Endothelial cell of umbilical vein (primary cell): ENCODE measurements at regions not wholly inside any gene's neighbourhood (a gene's known extent, or its start where the extent isn't known, plus 50 kb on each side); places are given as distances from the start of the nearest gene placed in this dataset.
"Not testable (repeated sequence)": the region's sequence is repeated elsewhere in the genome, so short reads cannot be mapped to it uniquely, and the experiment has no call there.

Experiments
- BruUV-seq: library from RNA; stranded (reverse); fragments of 400-500 nt; replicated peaks from 2 replicates; lab custom pipeline; 2021; lab: Mats Ljungman, UMichigan
- CTCF ChIA-PET: fragments of 300-600, 350-600 bp; sonication (Branson Sonifier 250); formaldehyde crosslinking; loops from one replicate; lab custom pipeline; 2021; ENCODE audit warnings: antibody characterized with exemption, inconsistent platforms; lab: Charles Lee
- POLR2A ChIA-PET: fragments of 300-600, 350-600 bp; sonication (Branson Sonifier 250); formaldehyde crosslinking; loops from one replicate; lab custom pipeline; 2021; ENCODE audit warnings: antibody characterized with exemption, inconsistent platforms; lab: Charles Lee
- DNase-seq: peaks from one replicate; pipeline ENCODE4 v3.0.0-alpha.2; 2011; ENCODE audit warnings: low read depth, low spot score
- FAIRE-seq: peaks from 2 replicates; lab custom pipeline; 2011; peaks lifted over from hg19 to GRCh38; lab: Jason Lieb, UNC
- H2AFZ ChIP-seq: 2 replicates; pipeline ENCODE4 v1.6.0; 2012; ENCODE audit warnings: low read depth, low read length, control low read depth, inconsistent platforms
- H3K27ac ChIP-seq: 2 replicates; pipeline ENCODE4 v1.5.1; 2011; ENCODE audit warnings: low read depth, mild to moderate bottlenecking, control low read depth, low read length, moderate library complexity; ENCODE audit not compliant: insufficient read depth
- H3K27me3 ChIP-seq, 2 experiments: 2 replicates each; pipeline versions ENCODE4 v1.6.0 to v1.6.1; 2011; ENCODE audit warnings: low read length in 2 of 2, mixed read lengths in 1 of 2; ENCODE audit not compliant: control insufficient read depth in 2 of 2, insufficient read depth in 2 of 2
- H3K36me3 ChIP-seq, 2 experiments: 2 replicates in 1 of 2; 3 replicates in 1 of 2; pipeline ENCODE4 v1.5.1; 2011; ENCODE audit warnings: low read length in 2 of 2, mild to moderate bottlenecking in 1 of 2, moderate library complexity in 1 of 2; ENCODE audit not compliant: control insufficient read depth in 2 of 2, insufficient read depth in 2 of 2; ENCODE audit errors: extremely low read depth in 1 of 2
- H3K4me1 ChIP-seq: 3 replicates; pipeline ENCODE4 v1.5.1; 2011; ENCODE audit warnings: mild to moderate bottlenecking, low read length; ENCODE audit not compliant: control insufficient read depth, insufficient read depth; ENCODE audit errors: extremely low read depth
- H3K4me2 ChIP-seq: 2 replicates; pipeline ENCODE4 v1.6.1; 2011; ENCODE audit warnings: low read length, control low read depth, mixed read lengths; ENCODE audit not compliant: insufficient read depth
- H3K4me3 ChIP-seq, 3 experiments: fragments of 200-600 bp in 1 of 3; sonication (generic), shearing (Covaris generic) in 1 of 3; replicated peaks in 1 of 3; 2 replicates each; pipeline ENCODE4 v1.5.1; 2011 to 2016; ENCODE audit warnings: control low read depth in 3 of 3, low read length in 3 of 3, mild to moderate bottlenecking in 2 of 3, inconsistent platforms in 1 of 3, low read depth in 1 of 3, moderate library complexity in 1 of 3; ENCODE audit not compliant: insufficient read depth in 1 of 3
- H3K79me2 ChIP-seq: 2 replicates; pipeline ENCODE4 v1.6.0; 2012; ENCODE audit warnings: low read length, inconsistent platforms; ENCODE audit not compliant: control insufficient read depth, insufficient read depth
- H3K9ac ChIP-seq: replicated peaks from 2 replicates; pipeline ENCODE3; 2011; ENCODE audit warnings: low read length, control low read depth; ENCODE audit not compliant: insufficient read depth; ENCODE audit errors: extremely low read depth
- H3K9me1 ChIP-seq: replicated peaks from 3 replicates; pipeline ENCODE4 v1.6.0; 2011; ENCODE audit warnings: mild to moderate bottlenecking, low read length; ENCODE audit not compliant: control insufficient read depth, insufficient read depth; ENCODE audit errors: extremely low read depth
- H3K9me3 ChIP-seq: replicated peaks from 2 replicates; pipeline ENCODE4 v1.5.1; 2012; ENCODE audit warnings: low read length, inconsistent platforms; ENCODE audit not compliant: control insufficient read depth, insufficient read depth
- H4K20me1 ChIP-seq: replicated peaks from 2 replicates; pipeline ENCODE3; 2011; ENCODE audit warnings: mild to moderate bottlenecking, low read length; ENCODE audit not compliant: control insufficient read depth, insufficient read depth; ENCODE audit errors: extremely low read depth
- EZH2 ChIP-seq: IDR thresholded peaks from 2 replicates; pipeline ENCODE4 v1.6.1; 2012; ENCODE audit warnings: borderline replicate concordance, low read depth, mild to moderate bottlenecking, moderate library complexity, low read length, inconsistent platforms; ENCODE audit not compliant: severe bottlenecking
- FOS ChIP-seq: IDR thresholded peaks from 2 replicates; pipeline ENCODE4 v1.6.1; 2011; ENCODE audit warnings: mild to moderate bottlenecking, low read length, moderate library complexity, borderline replicate concordance; ENCODE audit not compliant: insufficient read depth
- GATA2 ChIP-seq: IDR thresholded peaks from 2 replicates; pipeline ENCODE4 v1.7.0; 2011; ENCODE audit warnings: low read depth, mild to moderate bottlenecking, moderate library complexity, mixed read lengths, low read length; ENCODE audit not compliant: insufficient read length, insufficient read depth
- JUN ChIP-seq: IDR thresholded peaks from 2 replicates; pipeline ENCODE4 v1.6.1; 2011; ENCODE audit warnings: borderline replicate concordance, low read depth; ENCODE audit not compliant: insufficient read length, insufficient read depth
- MYC ChIP-seq: IDR thresholded peaks from one replicate; pipeline ENCODE4 v1.6.1; 2011; ENCODE audit warnings: mild to moderate bottlenecking, low read depth, low read length
- POLR2A ChIP-seq: IDR thresholded peaks from 2 replicates; pipeline ENCODE4 v1.6.1; 2012; ENCODE audit warnings: low read depth, mild to moderate bottlenecking, control low read depth, low read length
- POLR2AphosphoS5 ChIP-seq: IDR thresholded peaks from 2 replicates; pipeline ENCODE4 v1.6.1; 2012; ENCODE audit warnings: low read depth, mild to moderate bottlenecking, control low read depth, low read length, moderate library complexity; ENCODE audit not compliant: insufficient read depth
- dilution Hi-C: fragments of 300-500 bp; cut with MboI; formaldehyde crosslinking; loops from one replicate; pipeline ENCODE4 v1.15.0; 2019; ENCODE audit warnings: low sequenced_read_pairs; ENCODE audit not compliant: extremely low pct_ligation_motif_present
- intact Hi-C: fragments of 100-400 bp; cut with micrococcal nuclease; formaldehyde crosslinking; loops from one replicate; pipeline ENCODE4 v1.10.0; 2022
- TF ChIP-seq, protein P1 (sequence below): IDR thresholded peaks from 2 replicates; pipeline ENCODE4 v1.6.1; 2011; ENCODE audit not compliant: insufficient read depth, insufficient read length
- TF ChIP-seq, protein P2 (sequence below), 2 donors: IDR thresholded peaks; 1 replicate in 1 of 2; 2 replicates in 1 of 2; pipeline ENCODE4 v1.5.1; 2011; ENCODE audit warnings: low read length in 2 of 2, mild to moderate bottlenecking in 2 of 2, moderate library complexity in 2 of 2, control low read depth in 1 of 2, inconsistent platforms in 1 of 2, low read depth in 1 of 2; ENCODE audit not compliant: insufficient read depth in 1 of 2; ENCODE audit errors: extremely low read depth in 1 of 2

DNA sequence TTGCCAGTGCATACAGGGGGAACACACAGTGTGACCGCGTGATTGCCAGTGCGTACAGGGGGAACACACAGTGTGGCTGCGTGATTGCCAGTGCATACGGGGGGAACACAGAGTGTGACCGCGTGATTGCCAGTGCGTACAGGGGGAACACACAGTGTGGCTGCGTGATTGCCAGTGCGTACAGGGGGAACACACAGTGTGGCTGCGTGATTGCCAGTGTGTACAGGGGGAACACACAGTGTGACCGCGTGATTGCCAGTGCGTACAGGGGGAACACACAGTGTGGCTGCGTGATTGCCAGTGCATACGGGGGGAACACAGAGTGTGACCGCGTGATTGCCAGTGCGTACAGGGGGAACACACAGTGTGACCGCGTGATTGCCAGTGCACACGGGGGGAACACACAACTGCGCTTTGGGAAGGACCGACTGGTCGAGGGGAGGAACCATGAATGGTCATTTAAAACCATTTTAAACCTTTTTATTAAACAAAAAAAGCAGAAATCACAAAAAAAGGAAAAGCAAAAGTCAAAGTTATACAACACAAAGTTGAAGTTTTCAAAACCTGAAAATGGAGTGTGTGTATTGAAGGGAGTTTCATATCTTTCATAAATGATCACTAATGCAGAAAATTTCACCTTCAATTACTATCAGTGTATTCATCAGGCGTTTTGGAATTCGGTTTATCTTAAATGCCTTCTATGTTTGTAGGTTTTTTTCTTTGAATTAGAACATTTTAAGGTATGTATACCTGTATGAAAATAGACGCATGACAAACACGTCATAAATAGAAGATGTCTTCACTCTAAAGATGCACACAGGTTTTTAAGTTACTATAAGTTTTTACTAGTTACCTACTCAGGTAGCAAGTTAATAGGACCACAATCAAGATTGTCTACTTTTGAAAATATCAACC lies 141.0 kb downstream of the RTP5 start:
- H3K27me3 ChIP-seq, dilution Hi-C loops, POLR2A ChIA-PET, DNase-seq, H2AFZ ChIP-seq, H3K9me1 ChIP-seq, H3K4me2 ChIP-seq, H3K9me3 ChIP-seq, H3K4me1 ChIP-seq, H3K9ac ChIP-seq, H3K27ac ChIP-seq, H3K4me3 ChIP-seq, FAIRE-seq, H4K20me1 ChIP-seq, CTCF ChIA-PET, intact Hi-C loops, H3K79me2 ChIP-seq, BruUV-seq, H3K36me3 ChIP-seq: not testable (repeated sequence)

DNA sequence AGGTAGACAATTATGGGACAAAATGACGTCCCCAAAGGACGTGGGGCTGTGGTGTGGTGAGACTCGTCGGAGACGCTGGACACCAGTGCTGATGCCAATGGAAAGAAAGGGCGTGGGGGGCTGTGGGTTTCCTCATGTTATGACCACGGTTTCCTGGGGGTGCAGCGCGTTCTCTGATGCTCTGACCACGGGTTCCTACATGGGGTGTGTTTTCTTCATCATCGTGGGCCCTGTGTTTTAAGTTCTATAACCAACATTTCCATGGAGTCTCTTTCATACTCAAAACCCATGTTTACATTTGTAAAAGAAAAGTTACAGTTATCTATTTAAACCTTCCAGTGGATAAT lies 141.6 kb downstream of the RTP5 start:
- Histone ChIP-seq H3K9ac (no peak overlapping the region), H3K36me3 (no peaks in the 10 kb centered on the region), H4K20me1 (no peaks in the 10 kb centered on the region), H3K27me3 (no peaks in the 10 kb centered on the region), H3K4me2 (no peak overlapping the region), H3K4me3 (no peak overlapping the region), H3K9me1 (no peaks in the 10 kb centered on the region), H2AFZ (no peak overlapping the region), H3K9me3 (no peaks in the 10 kb centered on the region), H3K27ac (no peak overlapping the region), H3K79me2 (no peaks in the 10 kb centered on the region), H3K4me1 (no peaks in the 10 kb centered on the region)
- dilution Hi-C loops: no loop called here
- TF ChIP-seq, protein P1, sequence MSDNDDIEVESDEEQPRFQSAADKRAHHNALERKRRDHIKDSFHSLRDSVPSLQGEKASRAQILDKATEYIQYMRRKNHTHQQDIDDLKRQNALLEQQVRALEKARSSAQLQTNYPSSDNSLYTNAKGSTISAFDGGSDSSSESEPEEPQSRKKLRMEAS: no peak
- TF ChIP-seq MYC (no peak), POLR2A (no peak), FOS (no peak), GATA2 (no peak), EZH2 (no peak), JUN (no peak), POLR2AphosphoS5 (no peak)
- TF ChIP-seq, protein P2, sequence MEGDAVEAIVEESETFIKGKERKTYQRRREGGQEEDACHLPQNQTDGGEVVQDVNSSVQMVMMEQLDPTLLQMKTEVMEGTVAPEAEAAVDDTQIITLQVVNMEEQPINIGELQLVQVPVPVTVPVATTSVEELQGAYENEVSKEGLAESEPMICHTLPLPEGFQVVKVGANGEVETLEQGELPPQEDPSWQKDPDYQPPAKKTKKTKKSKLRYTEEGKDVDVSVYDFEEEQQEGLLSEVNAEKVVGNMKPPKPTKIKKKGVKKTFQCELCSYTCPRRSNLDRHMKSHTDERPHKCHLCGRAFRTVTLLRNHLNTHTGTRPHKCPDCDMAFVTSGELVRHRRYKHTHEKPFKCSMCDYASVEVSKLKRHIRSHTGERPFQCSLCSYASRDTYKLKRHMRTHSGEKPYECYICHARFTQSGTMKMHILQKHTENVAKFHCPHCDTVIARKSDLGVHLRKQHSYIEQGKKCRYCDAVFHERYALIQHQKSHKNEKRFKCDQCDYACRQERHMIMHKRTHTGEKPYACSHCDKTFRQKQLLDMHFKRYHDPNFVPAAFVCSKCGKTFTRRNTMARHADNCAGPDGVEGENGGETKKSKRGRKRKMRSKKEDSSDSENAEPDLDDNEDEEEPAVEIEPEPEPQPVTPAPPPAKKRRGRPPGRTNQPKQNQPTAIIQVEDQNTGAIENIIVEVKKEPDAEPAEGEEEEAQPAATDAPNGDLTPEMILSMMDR (IDR thresholded peaks at IDR 0.05; ENCODE audit: extremely low read depth in 1 of 2, insufficient read depth in 1 of 2, low read depth in 1 of 2, low read length in 2 of 2): no peak
- FAIRE-seq: no peak
- POLR2A ChIA-PET: no interaction called here
- CTCF ChIA-PET: interaction anchor here (0.9 kb wide), 1 partner anchor 60 kb away, joined by 4 read pairs; no protein-coding TSS in a partner anchor
- intact Hi-C loops: no loop called here
- DNase-seq: no peak
- no TSS peak for BruUV-seq
